ENCODE measurements at regions not wholly inside any gene's neighbourhood (a gene's known extent, or its start where the extent isn't known, plus 50 kb on each side); places are given as distances from the start of the nearest gene placed in this dataset.
"Not testable (repeated sequence)": the region's sequence is repeated elsewhere in the genome, so short reads cannot be mapped to it uniquely, and the experiment has no call there.

DNA sequence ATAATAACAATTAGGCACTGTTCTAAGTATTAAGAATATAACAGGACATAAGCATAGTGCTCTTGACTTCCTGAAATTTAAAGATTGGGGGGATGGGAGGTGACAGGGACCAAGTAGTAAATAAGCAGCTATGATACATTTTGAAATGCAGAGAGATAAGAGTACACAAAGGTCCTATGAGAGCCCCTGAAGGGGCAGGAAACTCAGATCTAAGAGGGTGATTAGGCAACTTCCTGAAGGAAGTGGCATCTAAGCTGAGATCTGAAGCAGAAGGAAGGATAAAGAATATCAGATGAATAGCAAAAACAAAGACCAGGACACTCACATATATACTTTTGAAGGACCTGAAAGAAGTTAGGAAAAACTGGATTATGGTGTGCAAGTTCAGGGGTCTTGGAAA lies 415.2 kb upstream of the FRG2C start:
- DNase-seq = no peak

- DNase-seq = no peak
Observed at GRCh38 chr3:75254685-75255084, 409.4 kb upstream of the FRG2C start.

GRCh38 chr3:75258825-75259683 lies 405.1 kb upstream of the FRG2C start:
- DNase-seq = peak; percentile 6

DNA sequence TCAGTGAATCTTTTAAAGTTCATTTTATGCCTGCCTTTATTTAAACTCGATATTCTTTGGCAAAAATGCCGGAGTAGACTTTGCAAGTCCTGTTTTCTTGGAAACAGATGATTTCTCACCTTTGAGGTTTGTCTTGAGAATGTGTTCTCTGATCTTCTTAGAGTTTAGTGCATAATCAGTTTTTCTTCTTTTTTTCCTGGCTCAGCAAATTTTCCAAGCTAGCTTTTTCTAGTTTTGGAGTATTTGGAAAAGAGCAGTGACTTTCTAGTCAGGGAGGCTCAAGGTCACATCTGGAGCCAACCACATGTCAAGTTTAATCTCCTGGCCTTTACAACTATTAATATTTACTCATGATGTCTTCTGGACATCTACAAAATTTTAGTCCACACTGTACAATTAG lies 403.2 kb upstream of the FRG2C start:
- not testable (repeated sequence) for DNase-seq

GRCh38 chr3:75262661-75263060 lies 401.5 kb upstream of the FRG2C start:
- DNase-seq = no peak

- DNase-seq = no peak
Observed at GRCh38 chr3:75265897-75266296, 398.2 kb upstream of the FRG2C start.

- DNase-seq = not testable (repeated sequence)
Observed at GRCh38 chr3:75268576-75268975, 395.6 kb upstream of the FRG2C start.

GRCh38 chr3:75272237-75272636 lies 391.9 kb upstream of the FRG2C start:
- DNase-seq = not testable (repeated sequence)

DNA sequence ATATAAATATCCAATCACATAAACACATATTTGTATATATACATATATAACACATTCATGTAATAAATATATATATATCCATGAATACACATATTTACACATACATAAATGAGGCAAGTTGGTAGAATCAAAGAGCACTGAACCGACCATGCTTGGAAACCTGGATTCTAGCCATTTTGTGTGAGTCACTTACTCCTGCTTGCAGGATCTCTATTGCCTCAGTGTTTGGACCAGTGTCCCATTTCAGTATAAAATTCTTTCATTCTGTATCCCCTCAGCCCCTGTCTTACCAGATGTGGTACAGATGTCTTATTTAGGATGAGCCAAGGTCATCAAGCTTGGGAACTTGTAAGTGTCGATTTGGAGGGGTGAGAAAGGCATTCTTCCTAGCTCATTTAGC lies 391.4 kb upstream of the FRG2C start:
- no peak for DNase-seq

DNA sequence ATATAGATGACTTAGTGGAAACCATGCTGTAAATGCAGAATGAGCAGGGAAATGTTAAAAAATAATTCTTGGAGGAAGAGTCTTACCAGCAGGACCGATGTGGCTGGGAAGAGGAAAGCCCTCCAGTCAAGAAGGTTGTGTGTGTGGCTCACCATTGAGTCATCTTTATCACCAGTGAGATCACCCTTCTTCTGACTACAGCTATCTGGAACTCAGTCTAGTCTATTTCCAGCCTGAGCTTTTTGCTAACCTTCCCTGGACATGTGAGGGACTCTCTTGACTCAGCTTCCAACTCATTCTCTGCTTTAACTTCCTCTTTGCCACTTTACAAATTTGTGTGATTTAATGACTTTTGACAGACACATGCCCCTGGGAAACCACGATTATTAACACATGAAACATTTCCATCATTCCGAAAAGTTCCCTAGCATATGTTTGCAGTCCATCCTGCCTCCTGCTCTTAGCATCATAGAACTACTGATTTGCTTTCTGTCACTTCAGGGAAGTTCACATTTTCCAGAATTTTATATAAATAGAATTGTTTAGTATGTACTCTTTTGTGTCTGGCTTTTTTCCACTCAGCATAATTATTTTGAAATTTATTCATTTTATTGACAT lies 378.5 kb upstream of the FRG2C start:
- DNase-seq = not testable (repeated sequence)

- DNase-seq = not testable (repeated sequence)
Observed at GRCh38 chr3:75288972-75289574, 375.1 kb upstream of the FRG2C start.

DNA sequence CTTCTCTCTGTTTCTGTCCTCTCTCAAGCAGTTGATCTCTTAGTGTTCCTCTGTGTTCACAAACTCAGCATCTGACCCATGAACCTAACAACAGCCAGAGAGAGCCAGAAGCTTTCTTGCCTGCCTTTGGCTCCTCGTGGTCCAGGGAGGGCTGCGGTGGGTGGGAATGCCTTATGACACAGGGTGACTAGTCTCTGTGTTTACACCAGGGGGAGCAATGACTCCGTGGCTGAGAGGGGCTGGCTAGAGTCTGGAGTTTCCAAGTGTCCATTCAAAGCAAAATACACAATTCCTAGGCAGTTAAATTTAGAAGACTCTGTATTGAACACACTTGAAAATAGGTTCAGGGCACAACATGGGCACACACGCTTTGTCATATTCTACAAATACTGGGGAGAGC lies 370.0 kb upstream of the FRG2C start:
- no peak for DNase-seq

- DNase-seq = no peak
Observed at GRCh38 chr3:75295013-75295412, 369.1 kb upstream of the FRG2C start.

- DNase-seq = no peak
Observed at GRCh38 chr3:75296858-75297257, 367.3 kb upstream of the FRG2C start.

- DNase-seq = no peak
Observed at GRCh38 chr3:75300606-75301005, 363.5 kb upstream of the FRG2C start.

- DNase-seq = not testable (repeated sequence)
Observed at GRCh38 chr3:75301050-75301449, 363.1 kb upstream of the FRG2C start.

- DNase-seq = no peak
Observed at GRCh38 chr3:75303741-75304140, 360.4 kb upstream of the FRG2C start.

DNA sequence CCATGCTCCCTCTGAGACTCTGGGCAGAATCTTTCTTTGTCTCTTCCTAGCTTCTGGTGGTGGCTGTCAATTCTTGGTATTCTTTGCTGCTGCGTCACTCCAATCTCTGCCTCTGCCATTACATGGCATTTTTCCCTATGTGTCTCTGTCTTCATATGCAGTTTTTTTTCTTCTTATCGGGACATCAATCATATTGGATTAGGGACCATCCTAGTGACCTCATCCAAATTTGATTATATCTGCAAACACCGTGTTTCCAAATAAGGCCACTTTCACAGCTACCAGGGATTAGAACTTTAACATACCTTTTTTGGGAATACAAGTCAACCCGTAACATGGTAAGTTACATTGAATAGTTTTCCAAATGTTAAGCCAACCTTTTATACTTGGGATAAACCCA lies 358.2 kb upstream of the FRG2C start:
- no peak for DNase-seq

GRCh38 chr3:75311306-75311705 lies 352.8 kb upstream of the FRG2C start:
- DNase-seq = not testable (repeated sequence)

DNA sequence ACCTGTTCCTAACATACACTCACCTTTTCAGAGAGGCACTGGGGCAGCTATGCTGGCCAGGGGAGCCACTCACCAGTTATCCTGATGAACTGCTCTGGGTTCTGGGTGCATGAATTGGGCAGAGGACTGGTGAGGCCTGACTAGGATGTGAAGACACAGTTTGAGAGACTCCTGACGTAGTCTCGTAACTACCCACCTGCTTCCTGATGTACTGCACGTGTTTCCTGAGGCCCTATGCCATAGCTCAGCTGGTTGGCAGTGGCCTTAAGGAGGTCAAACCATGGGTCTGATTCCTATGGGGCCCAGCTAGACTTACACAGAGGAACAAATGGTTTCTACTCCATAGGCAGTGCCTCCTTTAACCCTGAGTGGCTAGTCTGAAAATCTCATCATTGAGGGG lies 351.7 kb upstream of the FRG2C start:
- not testable (repeated sequence) for DNase-seq

- not testable (repeated sequence) for DNase-seq
Observed at GRCh38 chr3:75319776-75320175, 344.4 kb upstream of the FRG2C start.

DNA sequence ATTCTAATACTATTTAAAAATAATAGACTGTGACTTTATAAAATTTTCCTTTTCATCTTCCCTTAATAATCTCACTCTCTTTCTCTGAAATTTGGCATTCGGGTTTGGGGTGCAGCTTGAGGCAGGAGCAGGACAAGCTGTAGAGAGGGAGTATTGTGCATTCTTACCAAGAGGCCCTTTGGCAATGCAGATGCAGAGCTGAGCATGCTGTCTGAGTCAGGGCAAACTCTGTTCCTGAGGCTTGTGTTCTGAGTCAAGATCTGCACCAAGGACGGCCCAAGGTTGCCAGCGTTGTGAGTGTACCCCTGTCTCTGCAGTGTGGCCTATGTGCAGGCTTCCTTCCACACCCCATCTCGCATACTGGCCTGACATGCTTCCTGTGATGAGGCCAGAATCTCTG lies 343.8 kb upstream of the FRG2C start:
- no peak for DNase-seq

DNA sequence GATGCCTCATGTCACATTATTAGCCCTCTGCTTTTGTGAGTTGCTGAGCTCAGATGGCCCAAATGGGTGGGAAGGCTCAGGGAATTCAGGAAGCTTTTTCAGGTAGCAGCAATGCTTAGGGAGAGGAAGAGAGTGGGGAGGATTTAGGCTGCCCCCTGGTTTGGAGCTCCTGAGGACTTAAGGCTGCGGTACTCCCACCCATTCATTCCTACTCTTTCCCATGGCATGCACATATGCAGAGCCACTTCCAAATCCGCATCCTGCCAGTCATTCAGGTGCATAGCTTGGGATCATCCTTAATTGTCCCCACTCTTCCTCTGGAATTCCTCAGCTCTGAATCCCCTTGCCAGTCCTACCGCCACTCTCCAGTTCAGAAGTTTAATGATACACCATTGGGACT lies 343.1 kb upstream of the FRG2C start:
- no peak for DNase-seq

DNA sequence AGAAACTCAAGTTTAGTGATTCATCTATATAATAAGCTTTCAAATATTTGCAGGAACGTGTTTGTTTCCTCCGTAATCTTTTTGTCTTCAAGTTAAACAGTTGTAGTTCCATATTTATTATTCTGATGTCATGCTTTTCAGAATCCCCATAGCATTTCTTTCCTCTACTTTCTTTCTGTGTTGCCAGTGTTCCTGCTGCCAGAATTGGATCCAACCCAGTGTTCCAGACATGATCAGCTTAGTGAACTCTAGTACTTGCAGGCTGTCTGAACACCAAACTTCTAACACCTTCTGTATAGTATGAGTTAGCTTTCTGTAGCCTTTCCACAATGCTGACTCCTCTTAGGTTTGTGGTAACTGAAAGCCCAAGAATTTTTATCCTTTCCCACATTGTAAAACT lies 340.2 kb upstream of the FRG2C start:
- DNase-seq = not testable (repeated sequence)

All from NCI-H2171 treated with DMSO at 0.1 percent for 48 hours (cell line).